CD14-positive monocyte (primary cell): ENCODE measurements at regions not wholly inside any gene's neighbourhood (a gene's known extent, or its start where the extent isn't known, plus 50 kb on each side); places are given as distances from the start of the nearest gene placed in this dataset.

Experiments
- DNase-seq, 3 donors: peaks; one replicate each; pipeline ENCODE4 v3.0.0-alpha.2; 2011 to 2022
- H2AFZ ChIP-seq: 2 replicates; pipeline ENCODE4 v1.6.0; 2012; ENCODE audit warnings: mild to moderate bottlenecking, low read depth, low read length, inconsistent platforms; ENCODE audit not compliant: insufficient read depth, poor library complexity, severe bottlenecking
- H3K27ac ChIP-seq, 2 donors: 1 replicate in 1 of 2; 2 replicates in 1 of 2; pipeline ENCODE4 v1.5.1; 2012 to 2013; ENCODE audit warnings: low read length in 2 of 2, control low read depth in 1 of 2, inconsistent platforms in 1 of 2, low read depth in 1 of 2, mild to moderate bottlenecking in 1 of 2
- H3K27me3 ChIP-seq, 2 donors: one replicate each; pipeline versions ENCODE4 v1.6.0 to v1.6.1; 2011 to 2013; ENCODE audit warnings: low read length in 2 of 2; ENCODE audit not compliant: control insufficient read depth in 2 of 2, insufficient read depth in 2 of 2
- H3K36me3 ChIP-seq, 2 donors: replicated peaks in 1 of 2; 1 replicate in 1 of 2; 2 replicates in 1 of 2; pipeline versions ENCODE4 v1.5.1 to v1.6.1; 2012 to 2013; ENCODE audit warnings: low read length in 2 of 2, control low read depth in 1 of 2, inconsistent platforms in 1 of 2, mild to moderate bottlenecking in 1 of 2; ENCODE audit not compliant: insufficient read depth in 2 of 2, control insufficient read depth in 1 of 2
- H3K4me1 ChIP-seq, 2 donors: 1 replicate in 1 of 2; 2 replicates in 1 of 2; pipeline versions ENCODE4 v1.5.1 to v1.6.1; 2012 to 2013; ENCODE audit warnings: low read length in 2 of 2, control low read depth in 1 of 2, inconsistent platforms in 1 of 2, mild to moderate bottlenecking in 1 of 2, moderate library complexity in 1 of 2; ENCODE audit not compliant: insufficient read depth in 2 of 2, control insufficient read depth in 1 of 2
- H3K4me2 ChIP-seq: replicated peaks from 2 replicates; pipeline ENCODE3; 2012; ENCODE audit warnings: low read length, moderate library complexity, mild to moderate bottlenecking; ENCODE audit not compliant: poor library complexity, severe bottlenecking; ENCODE audit errors: extremely low read depth
- H3K4me3 ChIP-seq, 3 experiments: fragments of 200-600 bp in 1 of 3; sonication (generic) in 1 of 3; replicated peaks in 1 of 3; 1 replicate in 2 of 3; 2 replicates in 1 of 3; pipeline ENCODE4 v1.5.1; 2011 to 2013; ENCODE audit warnings: low read length in 3 of 3, mild to moderate bottlenecking in 3 of 3, control low read depth in 2 of 3, low read depth in 2 of 3, inconsistent platforms in 1 of 3, moderate library complexity in 1 of 3
- H3K79me2 ChIP-seq: 2 replicates; pipeline ENCODE4 v1.6.0; 2012; ENCODE audit warnings: mild to moderate bottlenecking, control low read depth, inconsistent platforms, low read length, moderate library complexity; ENCODE audit not compliant: insufficient read depth
- H3K9ac ChIP-seq: 2 replicates; pipeline ENCODE4 v1.6.0; 2017; ENCODE audit warnings: low read length, mild to moderate bottlenecking; ENCODE audit not compliant: insufficient read depth, poor library complexity, severe bottlenecking
- H3K9me3 ChIP-seq, 2 donors: replicated peaks in 1 of 2; 1 replicate in 1 of 2; 2 replicates in 1 of 2; pipeline versions ENCODE4 v1.5.1 to v1.6.1; 2012 to 2013; ENCODE audit warnings: low read length in 2 of 2, control low read depth in 1 of 2; ENCODE audit not compliant: control insufficient read depth in 1 of 2, insufficient read depth in 1 of 2
- H4K20me1 ChIP-seq: 2 replicates; pipeline ENCODE4 v1.6.0; 2012; ENCODE audit warnings: mild to moderate bottlenecking, low read length, control low read depth, moderate library complexity; ENCODE audit not compliant: insufficient read depth
- H3K27ac Mint-ChIP-seq, 7 donors: one replicate each; pipeline ENCODE4 v1.8.0; 2020; ENCODE audit warnings: mild to moderate bottlenecking in 7 of 7, mixed read lengths in 7 of 7, moderate library complexity in 6 of 7, inconsistent platforms in 2 of 7
- H3K27me3 Mint-ChIP-seq, 3 donors: one replicate each; pipeline ENCODE4 v1.8.0; 2021 to 2022; ENCODE audit warnings: low read depth in 3 of 3, mild to moderate bottlenecking in 3 of 3, mixed read lengths in 3 of 3, moderate library complexity in 3 of 3, inconsistent platforms in 1 of 3
- H3K36me3 Mint-ChIP-seq, 2 donors: one replicate each; pipeline ENCODE4 v1.8.0; 2020; ENCODE audit warnings: mixed read lengths in 2 of 2, inconsistent platforms in 1 of 2, mild to moderate bottlenecking in 1 of 2
- H3K4me1 Mint-ChIP-seq: one replicate; pipeline ENCODE4 v1.8.0; 2020; ENCODE audit warnings: mild to moderate bottlenecking, mixed read lengths
- H3K4me3 Mint-ChIP-seq, 2 donors: one replicate each; pipeline ENCODE4 v1.8.0; 2020; ENCODE audit warnings: mild to moderate bottlenecking in 2 of 2, mixed read lengths in 2 of 2, moderate library complexity in 1 of 2
- H3K9me3 Mint-ChIP-seq, 7 donors: one replicate each; pipeline ENCODE4 v1.8.0; 2020 to 2022; ENCODE audit warnings: mixed read lengths in 7 of 7, mild to moderate bottlenecking in 6 of 7, moderate library complexity in 6 of 7, inconsistent platforms in 2 of 7
- CTCF ChIP-seq: fragments of 200-600 bp; IDR thresholded peaks from one replicate; pipeline ENCODE4 v1.8.0; 2022; ENCODE audit warnings: antibody characterized with exemption, mild to moderate bottlenecking
- WGBS: methylation state at CpG from one replicate; pipeline ENCODE4 v1.1.5; 2013; ENCODE audit warnings: missing lambda C conversion rate; ENCODE audit not compliant: insufficient coverage; 5-methylcytosine and 5-hydroxymethylcytosine counted together
- intact Hi-C, 2 donors: fragments of 100-400 bp; cut with micrococcal nuclease; formaldehyde crosslinking; loops; one replicate each; pipeline versions ENCODE4 v1.15.0 to v1.15.1; 2023

GRCh38 chr9:102483651-102484050, 511.5 kb upstream of the CYLC2 start:
- no peaks in the 10 kb centered on the region for H3K4me1 ChIP-seq
- no peak for DNase-seq
- Mint-ChIP-seq H3K27ac (no peak overlapping the region), H3K27me3 (peaks cover 0 to 1% (median 0%) of the 10 kb centered on the region in 3 donors), H3K36me3 (no peaks in the 10 kb centered on the region), H3K4me3 (no peak overlapping the region), H3K4me1 (no peaks in the 10 kb centered on the region), H3K9me3 (peaks cover 1 to 13% (median 5%) of the 10 kb centered on the region in 7 donors)
- no peak overlapping the region for H3K9ac ChIP-seq
- no peaks in the 10 kb centered on the region for H3K36me3 ChIP-seq
- no peak overlapping the region for H2AFZ ChIP-seq
- no peak for TF ChIP-seq CTCF
- peaks cover 2% of the 10 kb centered on the region in 2 donors for H3K9me3 ChIP-seq
- no peak overlapping the region for H3K27ac ChIP-seq
- intact Hi-C loops = no loop called here
- no peaks in the 10 kb centered on the region for H3K79me2 ChIP-seq
- no peaks in the 10 kb centered on the region for H3K27me3 ChIP-seq
- no peaks in the 10 kb centered on the region for H4K20me1 ChIP-seq
- no peak overlapping the region for H3K4me2 ChIP-seq
- no peak overlapping the region for H3K4me3 ChIP-seq
- 100% methylated on average over 1 of the region's 1 CpG for WGBS

- Histone ChIP-seq H3K36me3 (no peaks in the 10 kb centered on the region), H3K4me3 (no peak overlapping the region), H3K9ac (no peak overlapping the region), H3K79me2 (no peaks in the 10 kb centered on the region), H3K27ac (no peak overlapping the region), H3K27me3 (no peaks in the 10 kb centered on the region), H4K20me1 (no peaks in the 10 kb centered on the region), H3K4me1 (no peaks in the 10 kb centered on the region), H2AFZ (no peak overlapping the region), H3K4me2 (no peak overlapping the region), H3K9me3 (peaks cover 0 to 2% of the 10 kb centered on the region in 2 donors)
- DNase-seq = no peak
- Mint-ChIP-seq H3K9me3 (peaks cover 2 to 16% (median 5%) of the 10 kb centered on the region in 7 donors), H3K4me1 (no peaks in the 10 kb centered on the region), H3K27ac (no peak overlapping the region), H3K27me3 (peaks cover 0 to 1% (median 0%) of the 10 kb centered on the region in 3 donors), H3K4me3 (no peak overlapping the region), H3K36me3 (no peaks in the 10 kb centered on the region)
- TF ChIP-seq CTCF = no peak
- intact Hi-C loops = no loop called here
- WGBS = no CpG with 5 or more reads among the region's 1 CpG
These were observed 512.4 kb upstream of the CYLC2 start for GRCh38 chr9:102482776-102483175.
